ENCODE measurements at regions not wholly inside any gene's neighbourhood (a gene's known extent, or its start where the extent isn't known, plus 50 kb on each side); places are given as distances from the start of the nearest gene placed in this dataset.
A peak's percentile ranks its signal among the peaks of the same experiment; 100 is the strongest.

DNA sequence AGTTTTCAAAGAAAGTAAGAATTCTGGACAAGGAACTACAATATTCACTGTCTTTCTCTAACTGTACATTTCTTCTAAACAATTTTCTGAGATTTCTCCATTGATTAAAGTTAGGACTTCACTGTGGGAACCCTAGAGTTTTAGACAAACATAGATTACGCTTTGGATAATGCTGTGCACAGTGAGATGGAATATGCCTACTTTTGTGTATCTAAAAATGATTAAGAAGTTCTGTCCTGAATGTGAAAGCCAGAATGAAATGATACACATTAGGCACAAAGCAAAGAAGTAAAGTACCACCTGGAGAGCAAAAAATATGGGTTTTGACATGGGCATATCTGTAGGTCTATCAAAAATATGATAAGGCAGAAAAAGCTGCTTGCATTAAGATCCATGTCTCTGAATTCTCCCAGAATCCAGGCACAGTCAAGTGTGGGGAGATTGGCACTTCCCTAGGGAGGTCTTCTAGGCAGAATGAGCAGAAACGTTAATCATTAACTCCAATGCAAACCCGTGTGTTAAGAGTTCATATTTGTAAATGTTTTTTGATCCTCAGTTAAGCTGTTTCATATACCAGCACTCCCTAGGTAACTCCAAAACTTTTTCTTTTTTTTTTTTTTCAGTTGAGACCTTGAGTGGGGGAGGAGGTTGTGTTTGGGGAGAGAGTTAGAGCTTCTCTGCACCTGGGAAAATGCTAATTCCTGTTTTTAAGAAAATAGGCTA is 467.1 kb downstream of the LMO4 start:
- peak; percentile 73 for ATAC-seq
- TF ChIP-seq TOX (CRISPR knock-in tag; IDR thresholded peaks at IDR 0.05; ENCODE audit: borderline replicate concordance): no peak

DNA sequence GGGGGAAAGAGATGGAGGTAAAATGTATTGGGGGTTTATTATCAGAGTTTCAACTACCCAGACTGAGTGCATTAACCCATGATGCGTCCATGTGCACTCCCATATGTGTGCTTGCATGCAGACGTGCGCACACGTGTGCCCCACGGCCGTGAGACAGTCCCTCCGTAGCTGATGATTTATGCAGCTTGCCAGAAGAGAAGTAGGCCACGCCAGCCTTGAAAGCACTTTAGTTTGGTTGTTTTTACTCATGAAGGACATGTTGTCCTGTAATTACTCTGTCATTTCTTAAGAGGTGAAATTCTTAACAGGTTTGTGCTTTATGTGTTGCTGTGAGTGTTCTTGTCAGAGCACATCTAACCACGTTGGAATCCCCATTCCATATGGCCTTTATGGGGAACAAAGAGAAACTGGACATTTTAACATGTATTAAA is 467.8 kb downstream of the LMO4 start:
- TF ChIP-seq OSR1 (CRISPR knock-in tag; IDR thresholded peaks at IDR 0.05) (no peak), ZNF8 (CRISPR knock-in tag; IDR thresholded peaks at IDR 0.05) (no peak), SNAI2 (CRISPR knock-in tag; IDR thresholded peaks at IDR 0.05) (no peak), BACH2 (CRISPR knock-in tag; IDR thresholded peaks at IDR 0.05; ENCODE audit: borderline replicate concordance) (no peak)
- TF ChIP-seq, protein P1, sequence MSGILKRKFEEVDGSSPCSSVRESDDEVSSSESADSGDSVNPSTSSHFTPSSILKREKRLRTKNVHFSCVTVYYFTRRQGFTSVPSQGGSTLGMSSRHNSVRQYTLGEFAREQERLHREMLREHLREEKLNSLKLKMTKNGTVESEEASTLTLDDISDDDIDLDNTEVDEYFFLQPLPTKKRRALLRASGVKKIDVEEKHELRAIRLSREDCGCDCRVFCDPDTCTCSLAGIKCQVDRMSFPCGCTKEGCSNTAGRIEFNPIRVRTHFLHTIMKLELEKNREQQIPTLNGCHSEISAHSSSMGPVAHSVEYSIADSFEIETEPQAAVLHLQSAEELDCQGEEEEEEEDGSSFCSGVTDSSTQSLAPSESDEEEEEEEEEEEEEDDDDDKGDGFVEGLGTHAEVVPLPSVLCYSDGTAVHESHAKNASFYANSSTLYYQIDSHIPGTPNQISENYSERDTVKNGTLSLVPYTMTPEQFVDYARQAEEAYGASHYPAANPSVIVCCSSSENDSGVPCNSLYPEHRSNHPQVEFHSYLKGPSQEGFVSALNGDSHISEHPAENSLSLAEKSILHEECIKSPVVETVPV (CRISPR knock-in tag; IDR thresholded peaks at IDR 0.05): no peak
- TF ChIP-seq, protein P2, sequence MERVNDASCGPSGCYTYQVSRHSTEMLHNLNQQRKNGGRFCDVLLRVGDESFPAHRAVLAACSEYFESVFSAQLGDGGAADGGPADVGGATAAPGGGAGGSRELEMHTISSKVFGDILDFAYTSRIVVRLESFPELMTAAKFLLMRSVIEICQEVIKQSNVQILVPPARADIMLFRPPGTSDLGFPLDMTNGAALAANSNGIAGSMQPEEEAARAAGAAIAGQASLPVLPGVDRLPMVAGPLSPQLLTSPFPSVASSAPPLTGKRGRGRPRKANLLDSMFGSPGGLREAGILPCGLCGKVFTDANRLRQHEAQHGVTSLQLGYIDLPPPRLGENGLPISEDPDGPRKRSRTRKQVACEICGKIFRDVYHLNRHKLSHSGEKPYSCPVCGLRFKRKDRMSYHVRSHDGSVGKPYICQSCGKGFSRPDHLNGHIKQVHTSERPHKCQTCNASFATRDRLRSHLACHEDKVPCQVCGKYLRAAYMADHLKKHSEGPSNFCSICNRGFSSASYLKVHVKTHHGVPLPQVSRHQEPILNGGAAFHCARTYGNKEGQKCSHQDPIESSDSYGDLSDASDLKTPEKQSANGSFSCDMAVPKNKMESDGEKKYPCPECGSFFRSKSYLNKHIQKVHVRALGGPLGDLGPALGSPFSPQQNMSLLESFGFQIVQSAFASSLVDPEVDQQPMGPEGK (CRISPR knock-in tag; IDR thresholded peaks at IDR 0.05; ENCODE audit: borderline replicate concordance): no peak
- TF ChIP-seq, protein P3, sequence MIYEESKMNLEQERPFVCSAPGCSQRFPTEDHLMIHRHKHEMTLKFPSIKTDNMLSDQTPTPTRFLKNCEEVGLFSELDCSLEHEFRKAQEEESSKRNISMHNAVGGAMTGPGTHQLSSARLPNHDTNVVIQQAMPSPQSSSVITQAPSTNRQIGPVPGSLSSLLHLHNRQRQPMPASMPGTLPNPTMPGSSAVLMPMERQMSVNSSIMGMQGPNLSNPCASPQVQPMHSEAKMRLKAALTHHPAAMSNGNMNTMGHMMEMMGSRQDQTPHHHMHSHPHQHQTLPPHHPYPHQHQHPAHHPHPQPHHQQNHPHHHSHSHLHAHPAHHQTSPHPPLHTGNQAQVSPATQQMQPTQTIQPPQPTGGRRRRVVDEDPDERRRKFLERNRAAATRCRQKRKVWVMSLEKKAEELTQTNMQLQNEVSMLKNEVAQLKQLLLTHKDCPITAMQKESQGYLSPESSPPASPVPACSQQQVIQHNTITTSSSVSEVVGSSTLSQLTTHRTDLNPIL (CRISPR knock-in tag; IDR thresholded peaks at IDR 0.05; ENCODE audit: low read depth): no peak
- no peak for ATAC-seq

DNA sequence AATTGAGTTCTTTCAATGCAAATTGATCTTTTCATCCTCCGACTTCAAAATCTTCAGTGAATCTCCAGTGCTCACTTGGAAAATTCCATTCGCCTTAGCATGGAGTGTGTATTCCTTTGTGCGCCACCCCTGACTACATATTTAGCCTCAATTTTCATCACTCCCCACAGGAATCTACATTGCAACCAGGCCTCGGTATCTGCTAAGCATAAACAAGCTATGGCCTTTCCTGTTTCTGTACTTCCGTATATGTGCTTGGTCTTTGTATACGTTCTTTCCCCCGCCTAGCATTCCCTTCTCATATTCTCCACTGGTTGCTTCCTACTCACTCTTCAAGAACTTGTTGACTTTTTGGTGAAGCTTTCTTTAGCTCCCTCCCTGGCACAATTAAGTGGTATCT is 470.8 kb downstream of the LMO4 start:
- no peak for ATAC-seq
- TF ChIP-seq ZNF70 (CRISPR knock-in tag; IDR thresholded peaks at IDR 0.05) (no peak), TCF4 (CRISPR knock-in tag; IDR thresholded peaks at IDR 0.05; ENCODE audit: borderline replicate concordance) (no peak), ZNF8 (CRISPR knock-in tag; IDR thresholded peaks at IDR 0.05) (no peak), PPARA (CRISPR knock-in tag; IDR thresholded peaks at IDR 0.05; ENCODE audit: borderline replicate concordance) (no peak), GLIS3 (CRISPR knock-in tag; IDR thresholded peaks at IDR 0.05) (no peak), OSR1 (CRISPR knock-in tag; IDR thresholded peaks at IDR 0.05) (no peak), SNAI2 (CRISPR knock-in tag; IDR thresholded peaks at IDR 0.05) (no peak), ZC3H10 (CRISPR knock-in tag; IDR thresholded peaks at IDR 0.05) (no peak), TOX (CRISPR knock-in tag; IDR thresholded peaks at IDR 0.05; ENCODE audit: borderline replicate concordance) (no peak)
- TF ChIP-seq, protein P3 (CRISPR knock-in tag; IDR thresholded peaks at IDR 0.05; ENCODE audit: low read depth): no peak

DNA sequence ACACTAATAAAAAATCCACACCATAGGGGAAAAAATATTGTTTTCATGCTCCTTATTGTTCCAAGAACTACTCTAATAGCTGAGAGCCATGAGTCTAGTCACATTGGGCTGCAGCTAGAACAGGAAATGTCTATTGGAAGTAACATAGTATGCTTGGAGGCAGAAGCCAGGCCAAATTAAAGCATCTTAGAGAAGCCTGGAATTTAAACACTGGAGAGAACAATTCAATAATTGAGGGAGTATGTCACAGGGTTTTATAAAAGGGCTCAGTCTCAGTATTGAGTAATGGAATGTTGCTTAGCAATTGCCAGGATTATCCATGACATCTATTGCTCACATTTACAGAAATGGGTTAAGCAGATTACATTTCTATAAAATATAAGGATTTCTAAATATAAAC is 471.3 kb downstream of the LMO4 start:
- TF ChIP-seq ZFP3 (CRISPR knock-in tag; IDR thresholded peaks at IDR 0.05) (no peak), ESRRG (CRISPR knock-in tag; IDR thresholded peaks at IDR 0.05) (no peak), ZNF8 (CRISPR knock-in tag; IDR thresholded peaks at IDR 0.05) (no peak), ISL1 (CRISPR knock-in tag; IDR thresholded peaks at IDR 0.05) (no peak), SNAI2 (CRISPR knock-in tag; IDR thresholded peaks at IDR 0.05) (no peak), OSR1 (CRISPR knock-in tag; IDR thresholded peaks at IDR 0.05) (no peak), GLIS3 (CRISPR knock-in tag; IDR thresholded peaks at IDR 0.05) (no peak), ZNF565 (CRISPR knock-in tag; conservative IDR thresholded peaks at IDR 0.05; ENCODE audit: low read depth) (no peak), BACH2 (CRISPR knock-in tag; IDR thresholded peaks at IDR 0.05; ENCODE audit: borderline replicate concordance) (no peak), ARNTL (CRISPR knock-in tag; IDR thresholded peaks at IDR 0.05; ENCODE audit: borderline replicate concordance, low read depth) (no peak), PPARA (CRISPR knock-in tag; IDR thresholded peaks at IDR 0.05; ENCODE audit: borderline replicate concordance) (no peak), RARB (CRISPR knock-in tag; IDR thresholded peaks at IDR 0.05) (no peak), ZFP30 (CRISPR knock-in tag; IDR thresholded peaks at IDR 0.05) (no peak), ZC3H10 (CRISPR knock-in tag; IDR thresholded peaks at IDR 0.05) (no peak), TOX (CRISPR knock-in tag; IDR thresholded peaks at IDR 0.05; ENCODE audit: borderline replicate concordance) (no peak)
- TF ChIP-seq, protein P2 (CRISPR knock-in tag; IDR thresholded peaks at IDR 0.05; ENCODE audit: borderline replicate concordance): no peak
- TF ChIP-seq, protein P3 (CRISPR knock-in tag; IDR thresholded peaks at IDR 0.05; ENCODE audit: low read depth): no peak
- TF ChIP-seq, protein P4, sequence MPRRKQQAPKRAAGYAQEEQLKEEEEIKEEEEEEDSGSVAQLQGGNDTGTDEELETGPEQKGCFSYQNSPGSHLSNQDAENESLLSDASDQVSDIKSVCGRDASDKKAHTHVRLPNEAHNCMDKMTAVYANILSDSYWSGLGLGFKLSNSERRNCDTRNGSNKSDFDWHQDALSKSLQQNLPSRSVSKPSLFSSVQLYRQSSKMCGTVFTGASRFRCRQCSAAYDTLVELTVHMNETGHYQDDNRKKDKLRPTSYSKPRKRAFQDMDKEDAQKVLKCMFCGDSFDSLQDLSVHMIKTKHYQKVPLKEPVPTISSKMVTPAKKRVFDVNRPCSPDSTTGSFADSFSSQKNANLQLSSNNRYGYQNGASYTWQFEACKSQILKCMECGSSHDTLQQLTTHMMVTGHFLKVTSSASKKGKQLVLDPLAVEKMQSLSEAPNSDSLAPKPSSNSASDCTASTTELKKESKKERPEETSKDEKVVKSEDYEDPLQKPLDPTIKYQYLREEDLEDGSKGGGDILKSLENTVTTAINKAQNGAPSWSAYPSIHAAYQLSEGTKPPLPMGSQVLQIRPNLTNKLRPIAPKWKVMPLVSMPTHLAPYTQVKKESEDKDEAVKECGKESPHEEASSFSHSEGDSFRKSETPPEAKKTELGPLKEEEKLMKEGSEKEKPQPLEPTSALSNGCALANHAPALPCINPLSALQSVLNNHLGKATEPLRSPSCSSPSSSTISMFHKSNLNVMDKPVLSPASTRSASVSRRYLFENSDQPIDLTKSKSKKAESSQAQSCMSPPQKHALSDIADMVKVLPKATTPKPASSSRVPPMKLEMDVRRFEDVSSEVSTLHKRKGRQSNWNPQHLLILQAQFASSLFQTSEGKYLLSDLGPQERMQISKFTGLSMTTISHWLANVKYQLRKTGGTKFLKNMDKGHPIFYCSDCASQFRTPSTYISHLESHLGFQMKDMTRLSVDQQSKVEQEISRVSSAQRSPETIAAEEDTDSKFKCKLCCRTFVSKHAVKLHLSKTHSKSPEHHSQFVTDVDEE (CRISPR knock-in tag; IDR thresholded peaks at IDR 0.05): no peak
- ATAC-seq: no peak
